ENCODE measurements at regions not wholly inside any gene's neighbourhood (a gene's known extent, or its start where the extent isn't known, plus 50 kb on each side); places are given as distances from the start of the nearest gene placed in this dataset.

DNA sequence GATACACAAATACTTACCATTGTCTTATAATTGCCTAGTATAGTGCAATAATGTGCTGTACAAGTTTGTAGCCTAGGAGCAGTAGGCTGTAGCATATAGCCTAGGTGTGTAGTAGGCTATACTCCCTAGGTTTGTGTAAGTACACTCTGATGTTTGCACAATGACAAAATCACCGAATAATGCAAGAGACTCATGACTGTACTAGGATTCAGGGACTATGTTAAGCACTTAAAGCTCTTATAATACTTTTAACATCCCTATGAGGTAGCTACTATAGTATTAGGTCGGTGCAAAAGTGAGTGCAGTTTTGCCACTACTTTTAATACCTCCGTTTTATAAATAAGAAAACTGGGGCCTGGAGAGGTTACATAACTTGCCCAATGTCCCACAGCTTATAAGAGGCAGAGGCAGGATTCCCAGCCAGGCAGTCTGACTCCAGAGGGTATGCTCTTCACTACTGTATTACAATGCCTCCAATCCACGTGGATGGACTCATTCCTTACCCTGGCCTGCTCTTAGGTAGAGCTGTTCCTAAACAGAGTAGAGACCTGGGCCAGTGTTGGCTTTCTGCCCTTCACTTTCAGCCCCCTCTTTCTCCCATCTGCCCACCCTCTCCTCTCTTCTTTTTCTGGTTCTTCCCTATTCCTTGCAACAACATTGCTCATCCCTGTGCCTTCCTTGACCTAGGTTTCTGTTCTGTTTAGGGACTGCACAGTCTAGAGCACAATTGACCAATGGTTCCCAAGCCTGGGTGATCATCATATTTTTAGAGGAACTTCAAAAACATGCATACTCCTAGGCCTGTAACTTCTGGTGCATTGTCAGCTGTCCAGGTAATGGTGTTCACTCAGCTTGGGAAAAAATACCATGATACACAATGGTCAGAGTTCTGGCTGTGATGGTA is 114.0 kb downstream of the CARTPT start:
- no peaks in the 10 kb centered on the region for H3K36me3 Mint-ChIP-seq (ENCODE audit: low read depth)
- H3K4me3 Mint-ChIP-seq: no peak overlapping the region
- no peaks in the 10 kb centered on the region for H3K27me3 Mint-ChIP-seq (ENCODE audit: low read depth)
- DNase-seq (ENCODE audit: low spot score): no peak
- peaks cover 6% of the 10 kb centered on the region for H3K9me3 Mint-ChIP-seq
- H3K27ac Mint-ChIP-seq: no peak overlapping the region
- H3K4me1 Mint-ChIP-seq (ENCODE audit: low read depth): peaks cover 4% of the 10 kb centered on the region

DNA sequence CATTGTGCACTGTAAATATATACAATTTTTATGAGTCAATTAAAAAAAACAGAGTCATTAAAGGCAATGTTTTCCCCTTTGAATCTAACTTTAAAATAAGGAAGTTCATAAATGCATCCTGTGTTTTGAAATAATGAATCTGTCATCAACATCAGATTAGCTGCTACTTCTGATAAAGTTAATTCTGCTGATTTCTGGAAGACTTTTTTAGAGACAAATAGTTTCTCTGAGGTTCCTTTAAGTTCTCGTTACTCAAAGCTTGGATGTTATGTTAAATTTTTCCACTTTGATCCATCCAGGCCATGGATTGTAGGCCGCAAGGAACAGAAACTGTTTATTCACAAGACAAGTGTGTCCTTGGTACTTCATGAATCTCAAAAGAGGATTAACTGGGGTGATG is 115.5 kb downstream of the CARTPT start:
- Mint-ChIP-seq H3K27me3 (ENCODE audit: low read depth) (no peaks in the 10 kb centered on the region), H3K9me3 (no peaks in the 10 kb centered on the region), H3K27ac (no peak overlapping the region), H3K4me1 (ENCODE audit: low read depth) (no peaks in the 10 kb centered on the region), H3K36me3 (ENCODE audit: low read depth) (no peaks in the 10 kb centered on the region), H3K4me3 (no peak overlapping the region)
- no peak for DNase-seq (ENCODE audit: low spot score)

DNA sequence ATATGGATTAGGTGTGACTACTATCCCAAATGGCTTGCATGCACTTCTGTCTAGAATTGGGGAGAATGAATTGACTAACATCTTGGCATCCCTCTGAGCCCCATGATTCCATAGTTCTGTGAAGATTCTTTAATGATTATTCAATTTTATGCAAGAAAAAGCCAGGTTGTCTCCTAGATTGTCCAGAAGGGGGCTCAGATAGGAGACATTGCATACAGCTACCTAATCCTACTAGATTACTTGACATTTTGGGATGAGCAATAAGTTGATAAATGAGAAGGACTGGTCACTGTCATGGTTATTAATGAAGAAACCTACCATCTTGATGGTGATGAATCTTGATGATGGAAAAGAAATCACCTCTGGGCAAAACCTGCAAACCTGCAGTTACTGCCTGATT is 117.0 kb downstream of the CARTPT start:
- Mint-ChIP-seq H3K4me3 (no peak overlapping the region), H3K9me3 (no peaks in the 10 kb centered on the region), H3K27me3 (ENCODE audit: low read depth) (no peaks in the 10 kb centered on the region), H3K4me1 (ENCODE audit: low read depth) (no peaks in the 10 kb centered on the region), H3K36me3 (ENCODE audit: low read depth) (no peaks in the 10 kb centered on the region), H3K27ac (no peak overlapping the region)
- DNase-seq (ENCODE audit: low spot score): no peak

DNA sequence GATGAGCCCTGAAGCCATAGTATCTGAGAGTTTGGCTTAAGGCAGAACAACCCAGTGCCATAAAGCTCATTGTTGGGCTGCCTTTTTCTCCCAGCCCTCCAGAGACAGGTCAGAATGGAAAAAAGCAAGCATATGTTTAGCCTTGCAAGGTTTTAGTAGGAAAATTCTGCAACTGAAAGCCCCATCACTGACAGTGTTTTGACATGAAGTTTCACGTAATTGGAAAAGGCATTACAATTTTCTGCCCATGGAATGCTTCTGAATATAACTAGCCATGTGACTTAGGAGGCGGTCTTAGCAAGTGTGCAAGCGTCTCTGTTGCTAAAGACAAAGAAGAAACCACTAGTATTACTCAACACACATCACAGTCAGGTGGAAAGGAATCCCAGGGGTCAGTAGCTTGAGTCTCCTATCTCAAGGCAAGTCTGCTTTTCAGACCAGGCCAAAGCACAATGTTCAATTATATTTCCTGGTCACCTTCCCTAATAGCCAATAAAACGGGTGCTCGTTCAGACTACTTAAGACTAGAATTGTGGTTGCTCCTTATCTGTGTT is 117.6 kb downstream of the CARTPT start:
- no peaks in the 10 kb centered on the region for H3K27me3 Mint-ChIP-seq (ENCODE audit: low read depth)
- H3K4me3 Mint-ChIP-seq: no peak overlapping the region
- no peaks in the 10 kb centered on the region for H3K9me3 Mint-ChIP-seq
- DNase-seq (ENCODE audit: low spot score): no peak
- no peaks in the 10 kb centered on the region for H3K4me1 Mint-ChIP-seq (ENCODE audit: low read depth)
- H3K27ac Mint-ChIP-seq: no peak overlapping the region
- no peaks in the 10 kb centered on the region for H3K36me3 Mint-ChIP-seq (ENCODE audit: low read depth)

DNA sequence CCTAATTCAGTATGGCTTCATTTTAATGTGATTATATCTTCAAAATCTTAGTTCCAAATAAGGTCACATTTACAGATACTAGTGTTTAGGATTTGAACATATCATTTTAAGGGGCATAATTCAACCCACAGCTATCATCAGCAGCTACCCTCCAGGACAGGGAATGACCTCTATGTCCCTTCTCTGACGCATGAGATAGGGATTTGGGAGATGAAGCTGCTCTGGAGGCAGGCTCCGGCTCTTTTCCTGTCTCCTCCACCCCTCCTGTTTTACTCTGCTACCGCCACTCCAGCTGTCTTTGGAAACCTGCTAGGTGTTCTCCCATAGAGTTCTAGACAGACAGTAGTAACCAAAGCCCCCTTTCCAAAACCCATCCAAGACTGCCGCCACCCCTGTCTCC is 119.2 kb downstream of the CARTPT start:
- H3K9me3 Mint-ChIP-seq: no peaks in the 10 kb centered on the region
- no peaks in the 10 kb centered on the region for H3K4me1 Mint-ChIP-seq (ENCODE audit: low read depth)
- no peak overlapping the region for H3K4me3 Mint-ChIP-seq
- no peak overlapping the region for H3K27ac Mint-ChIP-seq
- peaks cover 1% of the 10 kb centered on the region for H3K27me3 Mint-ChIP-seq (ENCODE audit: low read depth)
- no peaks in the 10 kb centered on the region for H3K36me3 Mint-ChIP-seq (ENCODE audit: low read depth)
- DNase-seq (ENCODE audit: low spot score): no peak

DNA sequence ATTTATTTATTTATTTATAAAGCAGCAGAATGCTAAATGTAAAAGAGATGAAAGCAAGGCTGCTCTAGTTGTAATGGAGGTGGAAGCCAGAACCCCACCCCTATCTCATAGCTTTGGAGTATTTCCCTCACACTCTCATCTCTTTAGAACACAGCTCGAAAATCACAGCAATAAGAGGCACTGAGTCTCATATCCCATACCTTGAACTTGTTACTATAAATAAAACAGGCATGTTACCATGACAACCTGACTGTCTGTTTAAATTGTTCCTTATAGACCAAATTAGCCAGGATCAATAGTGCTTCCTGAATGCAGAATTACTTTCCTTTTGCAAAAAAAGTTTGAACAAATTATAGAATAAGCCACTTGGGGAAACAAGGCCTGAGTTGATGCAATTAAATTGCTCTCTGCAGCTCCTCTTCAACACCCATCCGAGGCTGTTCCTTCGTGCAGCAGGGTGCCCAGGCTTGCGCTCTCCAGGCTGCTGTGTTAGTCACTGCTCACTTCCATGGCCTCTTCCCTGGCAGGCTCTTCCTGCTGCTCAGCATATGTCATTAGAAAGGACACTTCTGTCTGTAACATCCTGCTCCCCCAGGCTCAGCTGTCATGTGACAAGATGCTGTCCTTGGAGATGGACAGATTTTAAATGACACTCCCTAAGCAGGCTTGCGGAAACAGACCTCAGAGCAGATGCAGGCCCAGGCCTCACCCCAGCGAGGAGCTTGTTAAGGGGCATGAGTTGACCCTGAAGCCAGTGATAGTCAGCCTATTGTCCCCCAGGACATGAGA is 120.2 kb downstream of the CARTPT start:
- H3K36me3 Mint-ChIP-seq (ENCODE audit: low read depth): no peaks in the 10 kb centered on the region
- H3K9me3 Mint-ChIP-seq: no peaks in the 10 kb centered on the region
- H3K4me3 Mint-ChIP-seq: no peak overlapping the region
- no peak overlapping the region for H3K27ac Mint-ChIP-seq
- peaks cover 1% of the 10 kb centered on the region for H3K27me3 Mint-ChIP-seq (ENCODE audit: low read depth)
- no peaks in the 10 kb centered on the region for H3K4me1 Mint-ChIP-seq (ENCODE audit: low read depth)
- DNase-seq (ENCODE audit: low spot score): no peak

DNA sequence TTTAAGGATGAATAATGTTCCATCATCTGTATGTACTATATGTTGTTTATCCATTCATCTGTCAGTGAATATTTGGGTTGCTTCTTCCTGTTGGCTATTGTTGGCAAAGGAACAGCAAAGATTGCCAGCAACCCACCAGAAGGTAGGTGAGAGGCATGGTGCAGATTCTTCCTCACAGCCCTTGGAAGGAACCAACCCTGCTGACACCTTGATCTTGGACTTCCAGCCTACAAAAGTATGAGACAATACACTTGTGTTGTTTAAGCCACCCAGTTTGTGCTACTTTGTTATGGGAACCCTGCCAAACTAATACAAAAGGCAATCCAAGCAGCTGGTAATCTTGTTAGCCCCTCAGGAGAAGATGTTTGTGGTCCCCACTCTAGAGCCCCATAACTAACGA is 122.0 kb downstream of the CARTPT start:
- Mint-ChIP-seq H3K9me3 (no peaks in the 10 kb centered on the region), H3K36me3 (ENCODE audit: low read depth) (no peaks in the 10 kb centered on the region), H3K27ac (no peak overlapping the region), H3K4me1 (ENCODE audit: low read depth) (no peaks in the 10 kb centered on the region), H3K4me3 (no peak overlapping the region), H3K27me3 (ENCODE audit: low read depth) (peaks cover 1% of the 10 kb centered on the region)
- no peak for DNase-seq (ENCODE audit: low spot score)

DNA sequence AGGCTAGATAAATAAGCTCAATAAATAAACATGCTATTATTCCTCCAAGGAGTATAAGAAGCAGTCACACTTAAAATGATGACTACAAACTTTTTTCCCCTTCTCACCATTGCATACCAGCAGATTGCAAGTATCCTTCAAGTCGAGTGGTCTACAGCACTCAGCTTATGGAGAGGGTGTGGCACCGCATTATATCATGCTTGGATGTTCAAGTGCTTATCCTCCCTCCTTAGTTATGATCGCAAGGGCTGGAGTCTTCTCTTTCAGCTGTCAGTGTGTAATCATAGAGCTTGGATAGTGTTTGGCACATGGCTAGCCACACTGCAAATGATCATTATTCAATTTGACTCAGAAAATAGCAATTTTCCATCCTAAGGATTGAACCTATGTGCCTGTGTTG is 124.0 kb downstream of the CARTPT start:
- DNase-seq (ENCODE audit: low spot score): no peak
- Mint-ChIP-seq H3K27ac (no peak overlapping the region), H3K4me3 (no peak overlapping the region), H3K9me3 (no peaks in the 10 kb centered on the region), H3K36me3 (ENCODE audit: low read depth) (no peaks in the 10 kb centered on the region), H3K4me1 (ENCODE audit: low read depth) (no peaks in the 10 kb centered on the region), H3K27me3 (ENCODE audit: low read depth) (peaks cover 1% of the 10 kb centered on the region)

DNA sequence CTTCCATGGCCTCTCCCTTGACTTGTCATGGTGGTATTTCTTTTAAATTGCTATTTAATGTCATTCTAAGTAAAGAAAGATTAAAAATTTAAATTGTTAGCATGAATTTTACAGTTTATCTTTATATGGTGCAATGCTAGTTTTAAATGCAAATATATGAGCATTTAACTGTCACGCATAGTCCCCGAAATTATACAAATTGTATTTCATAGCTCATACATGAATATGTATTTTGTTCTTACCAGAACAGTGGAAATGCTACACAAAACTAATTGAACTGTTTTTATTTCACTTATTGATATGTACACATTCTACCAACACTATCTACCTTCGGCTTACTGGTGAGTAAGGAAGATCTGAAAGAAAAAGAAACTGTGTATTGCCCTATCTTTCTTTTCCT is 125.8 kb downstream of the CARTPT start:
- H3K27me3 Mint-ChIP-seq (ENCODE audit: low read depth): peaks cover 1% of the 10 kb centered on the region
- H3K9me3 Mint-ChIP-seq: peaks cover 11% of the 10 kb centered on the region
- DNase-seq (ENCODE audit: low spot score): no peak
- H3K4me3 Mint-ChIP-seq: no peak overlapping the region
- H3K36me3 Mint-ChIP-seq (ENCODE audit: low read depth): no peaks in the 10 kb centered on the region
- H3K27ac Mint-ChIP-seq: no peak overlapping the region
- no peaks in the 10 kb centered on the region for H3K4me1 Mint-ChIP-seq (ENCODE audit: low read depth)

DNA sequence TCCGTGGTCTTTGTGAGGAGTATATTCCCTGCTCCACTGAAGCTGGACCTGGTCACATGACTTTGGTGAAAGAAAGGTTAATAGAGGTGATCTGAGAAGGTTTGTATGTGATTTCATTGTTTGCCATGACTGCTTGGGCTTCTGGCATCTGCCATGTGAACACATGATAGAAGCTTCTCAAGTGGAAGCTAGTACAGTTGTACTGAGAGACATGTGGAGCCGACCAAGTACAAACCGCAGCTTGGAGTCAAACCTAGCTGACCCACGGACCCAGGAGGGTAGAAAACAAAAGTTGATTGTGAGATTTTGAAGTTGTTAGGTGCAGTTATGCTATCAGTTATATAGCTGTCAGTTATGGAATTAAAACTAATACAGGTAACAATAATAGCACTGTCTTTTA is 140.4 kb downstream of the CARTPT start:
- DNase-seq (ENCODE audit: low spot score): no peak
- no peaks in the 10 kb centered on the region for H3K4me1 Mint-ChIP-seq (ENCODE audit: low read depth)
- peaks cover 5% of the 10 kb centered on the region for H3K27me3 Mint-ChIP-seq (ENCODE audit: low read depth)
- H3K9me3 Mint-ChIP-seq: peaks cover 11% of the 10 kb centered on the region
- no peaks in the 10 kb centered on the region for H3K36me3 Mint-ChIP-seq (ENCODE audit: low read depth)
- no peak overlapping the region for H3K27ac Mint-ChIP-seq
- H3K4me3 Mint-ChIP-seq: no peak overlapping the region

DNA sequence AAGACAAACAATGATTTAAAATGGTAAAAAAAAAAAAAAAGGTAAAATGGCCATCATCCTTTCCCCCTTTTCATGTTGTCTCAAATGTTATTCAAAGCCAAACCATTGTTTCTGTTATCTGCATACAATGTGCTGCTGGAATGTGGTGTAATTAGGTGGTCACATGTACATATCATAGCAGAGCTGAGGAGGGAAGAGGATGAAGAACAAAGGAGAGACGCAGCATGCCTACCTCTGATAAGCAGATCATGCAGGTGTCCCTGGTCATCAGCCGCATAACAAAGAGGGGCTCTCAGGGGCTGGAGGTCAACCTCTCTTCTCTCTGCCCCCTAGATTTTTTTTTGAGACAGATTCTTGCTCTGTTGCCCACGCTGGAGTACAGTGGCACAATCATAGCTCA is 141.0 kb downstream of the CARTPT start:
- no peaks in the 10 kb centered on the region for H3K36me3 Mint-ChIP-seq (ENCODE audit: low read depth)
- no peak overlapping the region for H3K27ac Mint-ChIP-seq
- no peaks in the 10 kb centered on the region for H3K4me1 Mint-ChIP-seq (ENCODE audit: low read depth)
- peaks cover 5% of the 10 kb centered on the region for H3K27me3 Mint-ChIP-seq (ENCODE audit: low read depth)
- no peak for DNase-seq (ENCODE audit: low spot score)
- no peak overlapping the region for H3K4me3 Mint-ChIP-seq
- H3K9me3 Mint-ChIP-seq: peaks cover 11% of the 10 kb centered on the region

DNA sequence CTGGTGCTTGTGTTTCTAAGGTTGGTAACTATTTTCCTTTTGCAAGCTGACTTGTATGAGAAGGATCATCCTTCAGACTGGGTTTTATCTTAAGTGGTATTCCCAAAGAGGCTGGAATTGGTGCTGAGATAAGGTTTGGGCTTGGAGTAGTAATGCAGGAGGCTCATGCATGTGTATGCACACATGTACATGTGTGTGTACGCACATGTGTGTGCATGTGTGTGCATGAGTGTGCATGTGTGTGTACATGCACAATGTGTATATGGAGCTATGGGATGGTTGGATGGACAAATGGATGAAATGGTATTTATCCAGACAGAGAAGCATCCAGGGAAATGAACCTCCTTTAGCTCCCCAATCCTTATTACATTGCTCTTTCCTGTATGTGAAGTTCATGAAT is 142.6 kb downstream of the CARTPT start:
- H3K9me3 Mint-ChIP-seq: peaks cover under 1% of the 10 kb centered on the region
- H3K27me3 Mint-ChIP-seq (ENCODE audit: low read depth): peaks cover 5% of the 10 kb centered on the region
- H3K27ac Mint-ChIP-seq: no peak overlapping the region
- H3K4me3 Mint-ChIP-seq: no peak overlapping the region
- no peaks in the 10 kb centered on the region for H3K36me3 Mint-ChIP-seq (ENCODE audit: low read depth)
- no peaks in the 10 kb centered on the region for H3K4me1 Mint-ChIP-seq (ENCODE audit: low read depth)
- DNase-seq (ENCODE audit: low spot score): no peak

DNA sequence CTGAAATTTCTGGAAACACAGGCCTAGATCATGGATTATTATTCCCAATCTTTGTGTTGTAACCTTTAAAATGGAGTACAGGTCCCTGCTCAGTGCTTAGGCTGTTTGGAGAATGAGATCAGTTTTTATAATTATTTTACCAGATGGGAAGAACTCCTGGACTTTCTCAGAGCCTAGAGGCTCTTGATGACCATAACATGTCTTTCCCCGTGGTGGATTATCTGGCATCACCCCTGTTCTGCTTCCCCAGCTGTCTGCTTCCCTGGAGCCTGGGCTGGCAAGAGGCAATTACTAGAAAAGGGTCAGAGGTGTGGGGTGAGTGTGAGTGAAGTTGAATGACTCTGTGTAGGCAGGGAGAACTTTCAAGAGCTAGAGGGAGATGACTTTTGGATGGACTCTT is 143.0 kb downstream of the CARTPT start:
- peaks cover 5% of the 10 kb centered on the region for H3K27me3 Mint-ChIP-seq (ENCODE audit: low read depth)
- H3K36me3 Mint-ChIP-seq (ENCODE audit: low read depth): no peaks in the 10 kb centered on the region
- H3K4me1 Mint-ChIP-seq (ENCODE audit: low read depth): no peaks in the 10 kb centered on the region
- no peaks in the 10 kb centered on the region for H3K9me3 Mint-ChIP-seq
- no peak overlapping the region for H3K4me3 Mint-ChIP-seq
- no peak overlapping the region for H3K27ac Mint-ChIP-seq
- DNase-seq (ENCODE audit: low spot score): no peak

DNA sequence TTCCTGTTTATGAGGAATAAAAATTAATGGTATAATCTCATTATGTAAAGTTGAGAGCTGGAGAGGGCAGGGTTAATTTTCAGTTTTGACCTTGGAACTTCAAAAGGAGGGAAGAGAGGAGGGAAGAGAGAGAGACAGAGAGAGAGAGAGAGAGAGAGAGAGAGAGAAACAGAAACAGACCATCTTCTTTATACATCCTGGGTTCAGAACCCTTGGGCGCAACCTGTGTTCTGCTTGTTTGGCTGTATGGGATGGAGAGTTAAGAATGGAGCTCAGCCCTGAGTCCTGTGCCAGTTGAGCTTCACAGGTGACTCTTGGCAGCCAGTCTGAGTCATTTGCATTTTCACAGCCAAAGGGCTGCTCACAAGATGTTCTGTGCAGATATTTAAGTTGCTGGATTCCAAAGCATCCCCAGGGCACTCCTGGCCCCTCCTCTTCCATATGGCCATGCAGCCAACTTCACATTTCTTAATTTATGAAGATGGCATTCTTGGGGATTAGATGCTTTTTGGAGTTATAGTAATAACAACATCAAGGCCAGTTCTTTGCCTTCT is 143.5 kb downstream of the CARTPT start:
- Mint-ChIP-seq H3K4me3 (no peak overlapping the region), H3K9me3 (no peaks in the 10 kb centered on the region), H3K36me3 (ENCODE audit: low read depth) (no peaks in the 10 kb centered on the region), H3K4me1 (ENCODE audit: low read depth) (no peaks in the 10 kb centered on the region), H3K27me3 (ENCODE audit: low read depth) (peaks cover 5% of the 10 kb centered on the region), H3K27ac (no peak overlapping the region)
- DNase-seq (ENCODE audit: low spot score): no peak

Data from T-helper 2 cell treated with Interferon-gamma antibody and Interleukin-4, amounts not matched to agents 5 μg/mL and 100 μg/mL, for 36 hours (primary cell).